ENCODE measurements at regions not wholly inside any gene's neighbourhood (a gene's known extent, or its start where the extent isn't known, plus 50 kb on each side); places are given as distances from the start of the nearest gene placed in this dataset.
"Not testable (repeated sequence)": the region's sequence is repeated elsewhere in the genome, so short reads cannot be mapped to it uniquely, and the experiment has no call there.

- Histone ChIP-seq H3K27me3 (ENCODE audit: control insufficient read depth, low read length) (no peaks in the 10 kb centered on the region), H3K4me2 (ENCODE audit: low read length) (no peak overlapping the region), H3F3A (ENCODE audit: control insufficient read depth, insufficient read depth) (no peaks in the 10 kb centered on the region), H3K4me1 (ENCODE audit: control insufficient read depth, low read length) (no peaks in the 10 kb centered on the region), H4K20me1 (ENCODE audit: control insufficient read depth, insufficient read depth, low read depth, low read length) (no peaks in the 10 kb centered on the region), H3K9me2 (replicated peaks; ENCODE audit: control insufficient read depth, low read length) (no peaks in the 10 kb centered on the region), H3K4me3 (ENCODE audit: low read length) (no peak overlapping the region), H3K79me2 (ENCODE audit: control insufficient read depth, low read length) (no peaks in the 10 kb centered on the region), H3K9me3 (ENCODE audit: control insufficient read depth, insufficient read depth, low read length) (no peaks in the 10 kb centered on the region), H3K27ac (ENCODE audit: low read depth, low read length) (no peak overlapping the region), H3K36me3 (ENCODE audit: control insufficient read depth, low read length) (no peaks in the 10 kb centered on the region)
- no peak for TF ChIP-seq CTCF (IDR thresholded peaks at IDR 0.05; ENCODE audit: low read depth, low read length, poor library complexity, severe bottlenecking)
- TF ChIP-seq EZH2phosphoT487 (IDR thresholded peaks at IDR 0.05; ENCODE audit: borderline replicate concordance, low read length): no peak
Observed at GRCh38 chr9:71442937-71443336, 321.5 kb upstream of the TRPM3 start.

GRCh38 chr9:71441266-71441665 is 319.8 kb upstream of the TRPM3 start:
- H3K27me3 ChIP-seq (ENCODE audit: control insufficient read depth, low read length): no peaks in the 10 kb centered on the region
- no peaks in the 10 kb centered on the region for H4K20me1 ChIP-seq (ENCODE audit: control insufficient read depth, insufficient read depth, low read depth, low read length)
- no peaks in the 10 kb centered on the region for H3K79me2 ChIP-seq (ENCODE audit: control insufficient read depth, low read length)
- no peaks in the 10 kb centered on the region for H3K36me3 ChIP-seq (ENCODE audit: control insufficient read depth, low read length)
- H3K9me3 ChIP-seq (ENCODE audit: control insufficient read depth, insufficient read depth, low read length): no peaks in the 10 kb centered on the region
- no peaks in the 10 kb centered on the region for H3K9me2 ChIP-seq (replicated peaks; ENCODE audit: control insufficient read depth, low read length)
- H3K27ac ChIP-seq (ENCODE audit: low read depth, low read length): no peak overlapping the region
- H3K4me1 ChIP-seq (ENCODE audit: control insufficient read depth, low read length): no peaks in the 10 kb centered on the region
- no peaks in the 10 kb centered on the region for H3F3A ChIP-seq (ENCODE audit: control insufficient read depth, insufficient read depth)
- H3K4me3 ChIP-seq (ENCODE audit: low read length): no peak overlapping the region
- H3K4me2 ChIP-seq (ENCODE audit: low read length): no peak overlapping the region
- TF ChIP-seq CTCF (IDR thresholded peaks at IDR 0.05; ENCODE audit: low read depth, low read length, poor library complexity, severe bottlenecking) (no peak), EZH2phosphoT487 (IDR thresholded peaks at IDR 0.05; ENCODE audit: borderline replicate concordance, low read length) (no peak)

- TF ChIP-seq EZH2phosphoT487 (IDR thresholded peaks at IDR 0.05; ENCODE audit: borderline replicate concordance, low read length) (no peak), CTCF (IDR thresholded peaks at IDR 0.05; ENCODE audit: low read depth, low read length, poor library complexity, severe bottlenecking) (no peak)
- Histone ChIP-seq H3K4me2 (ENCODE audit: low read length) (no peak overlapping the region), H3K9me2 (replicated peaks; ENCODE audit: control insufficient read depth, low read length) (no peaks in the 10 kb centered on the region)
Observed at GRCh38 chr9:71431931-71432330, 310.5 kb upstream of the TRPM3 start.

GRCh38 chr9:71407341-71407740 is 285.9 kb upstream of the TRPM3 start:
- not testable (repeated sequence) for H3K27ac ChIP-seq (ENCODE audit: low read depth, low read length); H3K36me3 ChIP-seq (ENCODE audit: control insufficient read depth, low read length); H3F3A ChIP-seq (ENCODE audit: control insufficient read depth, insufficient read depth); H3K4me2 ChIP-seq (ENCODE audit: low read length); H3K9me3 ChIP-seq (ENCODE audit: control insufficient read depth, insufficient read depth, low read length); H3K4me3 ChIP-seq (ENCODE audit: low read length); H3K4me1 ChIP-seq (ENCODE audit: control insufficient read depth, low read length); H4K20me1 ChIP-seq (ENCODE audit: control insufficient read depth, insufficient read depth, low read depth, low read length); H3K9me2 ChIP-seq (replicated peaks; ENCODE audit: control insufficient read depth, low read length); H3K27me3 ChIP-seq (ENCODE audit: control insufficient read depth, low read length); H3K79me2 ChIP-seq (ENCODE audit: control insufficient read depth, low read length)

More at GRCh38 chr9:71431931-71432330, 310.5 kb upstream of the TRPM3 start:
- H3K4me3 ChIP-seq (ENCODE audit: low read length): no peak overlapping the region
- H4K20me1 ChIP-seq (ENCODE audit: control insufficient read depth, insufficient read depth, low read depth, low read length): no peaks in the 10 kb centered on the region
- no peaks in the 10 kb centered on the region for H3K27me3 ChIP-seq (ENCODE audit: control insufficient read depth, low read length)
- no peaks in the 10 kb centered on the region for H3F3A ChIP-seq (ENCODE audit: control insufficient read depth, insufficient read depth)
- no peaks in the 10 kb centered on the region for H3K9me3 ChIP-seq (ENCODE audit: control insufficient read depth, insufficient read depth, low read length)
- no peak overlapping the region for H3K27ac ChIP-seq (ENCODE audit: low read depth, low read length)
- no peaks in the 10 kb centered on the region for H3K79me2 ChIP-seq (ENCODE audit: control insufficient read depth, low read length)
- H3K36me3 ChIP-seq (ENCODE audit: control insufficient read depth, low read length): no peaks in the 10 kb centered on the region
- H3K4me1 ChIP-seq (ENCODE audit: control insufficient read depth, low read length): no peaks in the 10 kb centered on the region
